Chondrocyte (in vitro differentiated cells): ENCODE measurements at regions not wholly inside any gene's neighbourhood (a gene's known extent, or its start where the extent isn't known, plus 50 kb on each side); places are given as distances from the start of the nearest gene placed in this dataset.

ENCODE experiments used
- DNase-seq: peaks from one replicate; pipeline ENCODE4 v3.0.0; 2021; ENCODE audit warnings: mixed read lengths, low spot score
- H3K27ac Mint-ChIP-seq: one replicate; pipeline ENCODE4 v1.8.0; 2021; ENCODE audit warnings: mild to moderate bottlenecking, moderate library complexity, mixed read lengths; ENCODE audit not compliant: unreplicated experiment
- H3K27me3 Mint-ChIP-seq: 2 replicates; pipeline ENCODE4 v1.8.0; 2021; ENCODE audit warnings: low read depth, mixed read lengths
- H3K36me3 Mint-ChIP-seq: 2 replicates; pipeline ENCODE4 v1.8.0; 2021; ENCODE audit warnings: low read depth, mixed read lengths
- H3K4me1 Mint-ChIP-seq: 2 replicates; pipeline ENCODE4 v1.8.0; 2021; ENCODE audit warnings: low read depth, mild to moderate bottlenecking, mixed read lengths
- H3K4me3 Mint-ChIP-seq: one replicate; pipeline ENCODE4 v1.8.0; 2021; ENCODE audit warnings: mild to moderate bottlenecking, moderate library complexity, mixed read lengths; ENCODE audit not compliant: unreplicated experiment
- H3K9me3 Mint-ChIP-seq: 2 replicates; pipeline ENCODE4 v1.8.0; 2021; ENCODE audit warnings: low read depth, mixed read lengths
- CTCF ChIP-seq: fragments of 200-600 bp; sonication (generic); IDR thresholded peaks from 2 replicates; pipeline ENCODE4 v1.5.0; 2021; ENCODE audit warnings: antibody characterized with exemption, mild to moderate bottlenecking, moderate library complexity

GRCh38 chr7:1317646-1318045 is 85.0 kb downstream of the UNCX start:
- no peak for TF ChIP-seq CTCF
- H3K27ac Mint-ChIP-seq: no peak overlapping the region

GRCh38 chr7:1318051-1318450 is 85.4 kb downstream of the UNCX start:
- H3K27me3 Mint-ChIP-seq: peaks cover 16% of the 10 kb centered on the region

More at GRCh38 chr7:1317646-1318045, 85.0 kb downstream of the UNCX start:
- H3K36me3 Mint-ChIP-seq: no peaks in the 10 kb centered on the region
- no peaks in the 10 kb centered on the region for H3K4me1 Mint-ChIP-seq
- DNase-seq: no peak
- H3K27me3 Mint-ChIP-seq: peaks cover 16% of the 10 kb centered on the region
- H3K9me3 Mint-ChIP-seq: no peaks in the 10 kb centered on the region
- no peak overlapping the region for H3K4me3 Mint-ChIP-seq

GRCh38 chr7:1318661-1319060 is 86.0 kb downstream of the UNCX start:
- no peak for TF ChIP-seq CTCF
- H3K27me3 Mint-ChIP-seq: peaks cover 19% of the 10 kb centered on the region
- H3K9me3 Mint-ChIP-seq: no peaks in the 10 kb centered on the region
- H3K4me1 Mint-ChIP-seq: peaks cover 3% of the 10 kb centered on the region
- H3K4me3 Mint-ChIP-seq: no peak overlapping the region
- H3K36me3 Mint-ChIP-seq: no peaks in the 10 kb centered on the region
- H3K27ac Mint-ChIP-seq: no peak overlapping the region
- no peak for DNase-seq

More at GRCh38 chr7:1318051-1318450, 85.4 kb downstream of the UNCX start:
- Mint-ChIP-seq H3K4me3 (no peak overlapping the region), H3K9me3 (no peaks in the 10 kb centered on the region), H3K4me1 (no peaks in the 10 kb centered on the region), H3K27ac (no peak overlapping the region), H3K36me3 (no peaks in the 10 kb centered on the region)
- DNase-seq: no peak
- TF ChIP-seq CTCF: no peak

- no peak overlapping the region for H3K4me3 Mint-ChIP-seq
- no peak for DNase-seq
- no peak overlapping the region for H3K27ac Mint-ChIP-seq
- H3K27me3 Mint-ChIP-seq: peaks cover 26% of the 10 kb centered on the region
- no peaks in the 10 kb centered on the region for H3K9me3 Mint-ChIP-seq
- no peak for TF ChIP-seq CTCF
- peaks cover 3% of the 10 kb centered on the region for H3K4me1 Mint-ChIP-seq
- H3K36me3 Mint-ChIP-seq: no peaks in the 10 kb centered on the region
These were observed 88.1 kb downstream of the UNCX start for GRCh38 chr7:1320616-1321240.

GRCh38 chr7:1321411-1322239 is 89.0 kb downstream of the UNCX start:
- TF ChIP-seq CTCF: no peak
- peaks cover 23% of the 10 kb centered on the region for H3K27me3 Mint-ChIP-seq

More at GRCh38 chr7:1321411-1322239, 89.0 kb downstream of the UNCX start:
- peaks cover 3% of the 10 kb centered on the region for H3K4me1 Mint-ChIP-seq
- H3K36me3 Mint-ChIP-seq: no peaks in the 10 kb centered on the region
- no peak for DNase-seq
- no peak overlapping the region for H3K4me3 Mint-ChIP-seq
- no peaks in the 10 kb centered on the region for H3K9me3 Mint-ChIP-seq
- no peak overlapping the region for H3K27ac Mint-ChIP-seq
